Skeletal muscle satellite cell (primary cell): ENCODE measurements at regions not wholly inside any gene's neighbourhood (a gene's known extent, or its start where the extent isn't known, plus 50 kb on each side); places are given as distances from the start of the nearest gene placed in this dataset.

Experiments used
- H3K27me3 ChIP-seq: 2 replicates; pipeline ENCODE4 v1.7.0; 2013; ENCODE audit warnings: low read length; ENCODE audit not compliant: control insufficient read depth, insufficient read depth
- H3K36me3 ChIP-seq: 2 replicates; pipeline ENCODE4 v1.7.0; 2013; ENCODE audit warnings: mild to moderate bottlenecking, control low read depth, low read length; ENCODE audit not compliant: insufficient read depth
- H3K4me1 ChIP-seq: 2 replicates; pipeline ENCODE4 v1.7.0; 2013; ENCODE audit warnings: low read length; ENCODE audit not compliant: control insufficient read depth, insufficient read depth
- H3K4me2 ChIP-seq: 2 replicates; pipeline ENCODE4 v1.7.0; 2013; ENCODE audit warnings: mild to moderate bottlenecking, low read length
- H3K4me3 ChIP-seq: 2 replicates; pipeline ENCODE4 v1.7.0; 2013; ENCODE audit warnings: low read length
- H3K9ac ChIP-seq: 2 replicates; pipeline ENCODE4 v1.7.0; 2013; ENCODE audit warnings: mild to moderate bottlenecking, low read depth, low read length, moderate library complexity
- H3K9me3 ChIP-seq: replicated peaks from 2 replicates; pipeline ENCODE4 v1.7.0; 2013; ENCODE audit warnings: mild to moderate bottlenecking, control low read depth, low read length

GRCh38 chrX:68990948-68991347, 162.1 kb downstream of the EFNB1 start:
- Histone ChIP-seq H3K27me3 (peaks cover 6% of the 10 kb centered on the region), H3K9ac (no peak overlapping the region), H3K9me3 (no peaks in the 10 kb centered on the region), H3K36me3 (no peaks in the 10 kb centered on the region), H3K4me1 (no peaks in the 10 kb centered on the region), H3K4me2 (no peak overlapping the region), H3K4me3 (no peak overlapping the region)

GRCh38 chrX:68989865-68990606, 161.2 kb downstream of the EFNB1 start:
- Histone ChIP-seq H3K36me3 (no peaks in the 10 kb centered on the region), H3K27me3 (peaks cover 6% of the 10 kb centered on the region), H3K4me3 (no peak overlapping the region), H3K9me3 (no peaks in the 10 kb centered on the region), H3K9ac (no peak overlapping the region), H3K4me2 (no peak overlapping the region), H3K4me1 (no peaks in the 10 kb centered on the region)

- H3K4me3 ChIP-seq, result no peak overlapping the region
- H3K36me3 ChIP-seq, result no peaks in the 10 kb centered on the region
- no peak overlapping the region for H3K4me2 ChIP-seq
- no peaks in the 10 kb centered on the region for H3K4me1 ChIP-seq
- H3K9ac ChIP-seq, result no peak overlapping the region
- no peaks in the 10 kb centered on the region for H3K9me3 ChIP-seq
- peaks cover 6% of the 10 kb centered on the region for H3K27me3 ChIP-seq
These were observed 160.6 kb downstream of the EFNB1 start for GRCh38 chrX:68989456-68989855.

GRCh38 chrX:68988865-68989264, 160.0 kb downstream of the EFNB1 start:
- Histone ChIP-seq H3K36me3 (no peaks in the 10 kb centered on the region), H3K9me3 (no peaks in the 10 kb centered on the region), H3K4me2 (no peak overlapping the region), H3K4me1 (no peaks in the 10 kb centered on the region), H3K9ac (no peak overlapping the region), H3K27me3 (peaks cover 6% of the 10 kb centered on the region), H3K4me3 (no peak overlapping the region)

GRCh38 chrX:68985135-68985755, 156.4 kb downstream of the EFNB1 start:
- no peak overlapping the region for H3K4me2 ChIP-seq
- H3K9ac ChIP-seq, result no peak overlapping the region
- H3K27me3 ChIP-seq, result peaks cover 12% of the 10 kb centered on the region
- H3K36me3 ChIP-seq, result no peaks in the 10 kb centered on the region
- H3K4me3 ChIP-seq, result no peak overlapping the region
- no peaks in the 10 kb centered on the region for H3K9me3 ChIP-seq
- H3K4me1 ChIP-seq, result no peaks in the 10 kb centered on the region

- no peak overlapping the region for H3K4me2 ChIP-seq
- no peaks in the 10 kb centered on the region for H3K36me3 ChIP-seq
- H3K4me1 ChIP-seq, result no peaks in the 10 kb centered on the region
- no peak overlapping the region for H3K9ac ChIP-seq
- H3K9me3 ChIP-seq, result no peaks in the 10 kb centered on the region
- peaks cover 10% of the 10 kb centered on the region for H3K27me3 ChIP-seq
- no peak overlapping the region for H3K4me3 ChIP-seq
These were observed 154.4 kb downstream of the EFNB1 start for GRCh38 chrX:68983004-68983857.

GRCh38 chrX:68982476-68982875, 153.7 kb downstream of the EFNB1 start:
- H3K9ac ChIP-seq, result no peak overlapping the region
- no peaks in the 10 kb centered on the region for H3K36me3 ChIP-seq
- H3K27me3 ChIP-seq, result peaks cover 5% of the 10 kb centered on the region
- no peak overlapping the region for H3K4me2 ChIP-seq
- no peaks in the 10 kb centered on the region for H3K4me1 ChIP-seq
- H3K4me3 ChIP-seq, result no peak overlapping the region
- no peaks in the 10 kb centered on the region for H3K9me3 ChIP-seq

- peaks cover 5% of the 10 kb centered on the region for H3K27me3 ChIP-seq
- no peaks in the 10 kb centered on the region for H3K36me3 ChIP-seq
- H3K4me1 ChIP-seq, result no peaks in the 10 kb centered on the region
- H3K4me3 ChIP-seq, result no peak overlapping the region
- H3K9ac ChIP-seq, result no peak overlapping the region
- no peaks in the 10 kb centered on the region for H3K9me3 ChIP-seq
- no peak overlapping the region for H3K4me2 ChIP-seq
These were observed 152.2 kb downstream of the EFNB1 start for GRCh38 chrX:68980906-68981616.

GRCh38 chrX:68978655-68979054, 149.8 kb downstream of the EFNB1 start:
- peaks cover 10% of the 10 kb centered on the region for H3K27me3 ChIP-seq
- no peak overlapping the region for H3K9ac ChIP-seq
- no peaks in the 10 kb centered on the region for H3K4me1 ChIP-seq
- no peak overlapping the region for H3K4me3 ChIP-seq
- no peaks in the 10 kb centered on the region for H3K9me3 ChIP-seq
- no peaks in the 10 kb centered on the region for H3K36me3 ChIP-seq
- H3K4me2 ChIP-seq, result no peak overlapping the region

- no peaks in the 10 kb centered on the region for H3K4me1 ChIP-seq
- H3K36me3 ChIP-seq, result no peaks in the 10 kb centered on the region
- H3K27me3 ChIP-seq, result peaks cover 10% of the 10 kb centered on the region
- no peak overlapping the region for H3K4me2 ChIP-seq
- no peak overlapping the region for H3K4me3 ChIP-seq
- no peaks in the 10 kb centered on the region for H3K9me3 ChIP-seq
- H3K9ac ChIP-seq, result no peak overlapping the region
These were observed 149.4 kb downstream of the EFNB1 start for GRCh38 chrX:68978255-68978654.

GRCh38 chrX:68953331-68953730, 124.5 kb downstream of the EFNB1 start:
- H3K4me3 ChIP-seq, result no peak overlapping the region
- no peak overlapping the region for H3K9ac ChIP-seq
- no peaks in the 10 kb centered on the region for H3K4me1 ChIP-seq
- H3K9me3 ChIP-seq, result peaks cover 3% of the 10 kb centered on the region
- H3K27me3 ChIP-seq, result peaks cover 27% of the 10 kb centered on the region
- H3K4me2 ChIP-seq, result no peak overlapping the region
- H3K36me3 ChIP-seq, result no peaks in the 10 kb centered on the region
